Neutrophil (primary cell): ENCODE measurements at regions not wholly inside any gene's neighbourhood (a gene's known extent, or its start where the extent isn't known, plus 50 kb on each side); places are given as distances from the start of the nearest gene placed in this dataset.

ENCODE experiments used
- H3K27ac ChIP-seq: fragments of 200-600 bp; sonication (generic); 2 replicates; pipeline ENCODE4 v1.5.1; 2016; ENCODE audit warnings: mild to moderate bottlenecking, moderate library complexity
- H3K27me3 ChIP-seq: fragments of 200-600 bp; sonication (generic); 2 replicates; pipeline ENCODE4 v1.6.0; 2016; ENCODE audit warnings: mild to moderate bottlenecking
- H3K36me3 ChIP-seq: fragments of 200-600 bp; sonication (generic); 2 replicates; pipeline ENCODE4 v1.5.1; 2017
- H3K4me1 ChIP-seq, 2 experiments: fragments of 200-600 bp in 1 of 2; sonication (generic) in 1 of 2; 1 replicate in 1 of 2; 2 replicates in 1 of 2; pipeline versions ENCODE4 v1.5.1 to v1.6.1; 2013 to 2016; ENCODE audit warnings: low read depth in 1 of 2, low read length in 1 of 2, mild to moderate bottlenecking in 1 of 2, moderate library complexity in 1 of 2; ENCODE audit not compliant: control insufficient read depth in 1 of 2, insufficient read depth in 1 of 2
- H3K4me3 ChIP-seq, 2 experiments: fragments of 200-600 bp in 1 of 2; sonication (generic) in 1 of 2; 1 replicate in 1 of 2; 2 replicates in 1 of 2; pipeline ENCODE4 v1.5.1; 2013 to 2016; ENCODE audit warnings: low read depth in 1 of 2, low read length in 1 of 2, mild to moderate bottlenecking in 1 of 2, moderate library complexity in 1 of 2
- H3K9me3 ChIP-seq: fragments of 200-600 bp; sonication (generic); 2 replicates; pipeline ENCODE4 v1.5.1; 2016
- TF ChIP-seq, protein P1 (sequence below): fragments of 200-600 bp; sonication (generic); IDR thresholded peaks from 2 replicates; pipeline ENCODE4 v1.5.1; 2016; ENCODE audit warnings: antibody characterized with exemption

DNA sequence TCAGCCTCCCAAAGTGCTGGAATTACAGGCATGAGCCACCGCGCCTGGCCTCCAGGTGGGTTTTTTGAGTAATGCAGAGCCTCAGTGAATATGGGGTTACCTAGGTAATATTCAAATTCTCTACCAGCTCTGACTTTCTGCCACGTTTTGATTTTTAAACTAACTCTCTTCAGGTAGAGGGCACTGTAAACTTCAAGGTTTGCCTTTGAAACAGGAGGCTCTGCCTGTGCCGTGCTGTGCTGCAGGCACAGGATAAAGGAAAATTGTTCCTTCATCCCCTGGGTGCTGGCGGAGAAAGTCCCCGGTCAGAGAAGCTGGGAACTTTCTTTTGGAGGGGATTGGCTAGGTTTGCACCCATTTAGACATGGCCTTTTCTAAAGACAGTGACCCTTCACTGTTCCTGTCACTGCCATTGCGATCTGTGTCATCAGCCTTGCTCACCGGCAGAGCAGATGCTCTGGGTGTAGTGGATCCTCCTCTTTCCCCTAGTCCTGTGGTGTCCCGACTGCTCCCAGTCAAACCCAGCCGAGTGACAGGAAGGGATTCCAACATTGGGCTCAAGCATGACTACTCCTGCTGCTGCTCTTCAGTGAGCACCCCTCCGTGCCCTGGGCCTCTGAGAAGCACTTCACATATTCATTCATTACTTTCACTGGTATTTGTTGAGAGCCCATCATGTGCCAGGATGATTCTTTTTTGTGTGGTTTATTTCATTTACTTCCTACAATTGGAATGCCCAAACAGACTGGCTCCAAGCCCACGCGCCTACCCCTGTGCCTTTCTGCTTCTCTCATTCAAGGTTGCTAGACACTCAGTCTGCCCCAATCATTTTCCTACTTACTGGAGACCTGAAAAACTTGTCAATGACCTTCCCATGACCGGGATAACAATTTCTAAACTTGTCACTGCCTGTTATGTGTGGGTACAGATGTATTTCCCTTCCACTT is 103.6 kb downstream of the TMEM30B start:
- peaks cover 14% of the 10 kb centered on the region for H3K27me3 ChIP-seq
- no peaks in the 10 kb centered on the region for H3K36me3 ChIP-seq
- no peak overlapping the region for H3K27ac ChIP-seq
- H3K9me3 ChIP-seq, result no peaks in the 10 kb centered on the region
- H3K4me3 ChIP-seq, result no peak overlapping the region
- TF ChIP-seq, protein P1, sequence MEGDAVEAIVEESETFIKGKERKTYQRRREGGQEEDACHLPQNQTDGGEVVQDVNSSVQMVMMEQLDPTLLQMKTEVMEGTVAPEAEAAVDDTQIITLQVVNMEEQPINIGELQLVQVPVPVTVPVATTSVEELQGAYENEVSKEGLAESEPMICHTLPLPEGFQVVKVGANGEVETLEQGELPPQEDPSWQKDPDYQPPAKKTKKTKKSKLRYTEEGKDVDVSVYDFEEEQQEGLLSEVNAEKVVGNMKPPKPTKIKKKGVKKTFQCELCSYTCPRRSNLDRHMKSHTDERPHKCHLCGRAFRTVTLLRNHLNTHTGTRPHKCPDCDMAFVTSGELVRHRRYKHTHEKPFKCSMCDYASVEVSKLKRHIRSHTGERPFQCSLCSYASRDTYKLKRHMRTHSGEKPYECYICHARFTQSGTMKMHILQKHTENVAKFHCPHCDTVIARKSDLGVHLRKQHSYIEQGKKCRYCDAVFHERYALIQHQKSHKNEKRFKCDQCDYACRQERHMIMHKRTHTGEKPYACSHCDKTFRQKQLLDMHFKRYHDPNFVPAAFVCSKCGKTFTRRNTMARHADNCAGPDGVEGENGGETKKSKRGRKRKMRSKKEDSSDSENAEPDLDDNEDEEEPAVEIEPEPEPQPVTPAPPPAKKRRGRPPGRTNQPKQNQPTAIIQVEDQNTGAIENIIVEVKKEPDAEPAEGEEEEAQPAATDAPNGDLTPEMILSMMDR, result no peak
- no peaks in the 10 kb centered on the region for H3K4me1 ChIP-seq

DNA sequence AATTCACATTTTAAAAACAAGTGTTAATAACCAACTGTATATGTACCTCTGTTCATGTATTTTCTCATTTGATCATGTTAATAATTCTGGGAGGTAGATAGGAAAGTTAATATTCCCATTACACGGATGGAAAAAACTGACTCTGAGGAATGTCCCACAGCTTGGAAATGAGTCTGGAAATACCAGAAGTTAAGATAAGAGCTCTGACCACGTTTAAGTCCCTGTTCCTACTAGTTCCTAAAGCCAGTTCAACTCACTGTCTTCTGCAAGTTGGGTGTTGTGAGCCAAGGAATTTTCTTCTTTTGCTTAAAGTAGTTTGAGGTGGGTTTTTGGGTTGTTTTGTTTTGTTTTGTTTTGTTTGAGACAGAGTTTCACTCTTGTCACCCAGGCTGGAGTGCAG is 104.5 kb downstream of the TMEM30B start:
- H3K9me3 ChIP-seq, result no peaks in the 10 kb centered on the region
- no peaks in the 10 kb centered on the region for H3K36me3 ChIP-seq
- H3K4me3 ChIP-seq, result no peak overlapping the region
- H3K4me1 ChIP-seq, result no peaks in the 10 kb centered on the region
- H3K27ac ChIP-seq, result no peak overlapping the region
- peaks cover 14% of the 10 kb centered on the region for H3K27me3 ChIP-seq
- TF ChIP-seq, protein P1, result no peak

DNA sequence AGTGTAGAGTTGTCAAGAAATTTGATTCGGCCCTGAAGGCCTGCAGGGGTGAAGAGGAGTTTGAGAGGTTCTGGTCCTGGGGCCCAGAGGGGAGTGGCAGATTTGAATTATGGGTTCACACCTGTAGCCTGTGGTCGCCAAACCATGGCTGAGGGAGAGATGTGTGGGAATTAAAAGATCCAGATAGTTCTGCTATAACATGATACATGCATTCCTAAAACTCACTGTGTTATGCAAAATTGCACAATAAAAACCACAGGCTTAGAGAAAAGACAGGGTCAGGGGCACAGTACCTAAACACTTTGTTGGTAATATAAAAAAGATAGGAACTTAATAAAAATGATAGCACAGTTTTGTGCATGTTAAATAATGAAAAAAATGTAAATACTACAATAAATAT is 106.2 kb downstream of the TMEM30B start:
- no peak overlapping the region for H3K27ac ChIP-seq
- H3K4me1 ChIP-seq, result no peaks in the 10 kb centered on the region
- no peaks in the 10 kb centered on the region for H3K9me3 ChIP-seq
- no peak overlapping the region for H3K4me3 ChIP-seq
- TF ChIP-seq, protein P1, result no peak
- no peaks in the 10 kb centered on the region for H3K36me3 ChIP-seq
- H3K27me3 ChIP-seq, result peaks cover 25% of the 10 kb centered on the region

DNA sequence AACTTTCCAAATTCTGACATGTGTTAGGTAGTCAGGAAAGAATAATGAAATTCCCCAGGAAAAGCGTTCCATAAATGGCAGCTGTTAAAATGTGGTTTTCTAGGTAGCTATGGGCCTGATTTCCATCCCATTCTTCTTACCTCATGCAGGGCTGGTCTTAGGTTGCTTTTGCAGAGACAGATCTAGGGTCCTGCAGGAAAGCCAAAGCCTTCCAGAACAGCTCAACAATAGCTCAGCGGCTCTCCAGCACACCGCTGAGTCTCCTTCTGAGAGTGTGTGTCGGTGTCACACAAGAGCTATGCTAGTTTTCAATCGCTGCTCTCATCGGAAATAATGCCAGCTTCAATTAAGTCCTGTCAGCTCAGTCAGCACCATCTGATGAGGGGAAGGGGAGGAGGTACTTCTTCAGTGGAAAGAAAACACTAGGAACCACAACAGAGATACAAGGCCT is 106.7 kb downstream of the TMEM30B start:
- H3K36me3 ChIP-seq, result no peaks in the 10 kb centered on the region
- no peaks in the 10 kb centered on the region for H3K9me3 ChIP-seq
- TF ChIP-seq, protein P1, result no peak
- no peak overlapping the region for H3K27ac ChIP-seq
- H3K4me3 ChIP-seq, result no peak overlapping the region
- no peaks in the 10 kb centered on the region for H3K4me1 ChIP-seq
- H3K27me3 ChIP-seq, result peaks cover 25% of the 10 kb centered on the region

DNA sequence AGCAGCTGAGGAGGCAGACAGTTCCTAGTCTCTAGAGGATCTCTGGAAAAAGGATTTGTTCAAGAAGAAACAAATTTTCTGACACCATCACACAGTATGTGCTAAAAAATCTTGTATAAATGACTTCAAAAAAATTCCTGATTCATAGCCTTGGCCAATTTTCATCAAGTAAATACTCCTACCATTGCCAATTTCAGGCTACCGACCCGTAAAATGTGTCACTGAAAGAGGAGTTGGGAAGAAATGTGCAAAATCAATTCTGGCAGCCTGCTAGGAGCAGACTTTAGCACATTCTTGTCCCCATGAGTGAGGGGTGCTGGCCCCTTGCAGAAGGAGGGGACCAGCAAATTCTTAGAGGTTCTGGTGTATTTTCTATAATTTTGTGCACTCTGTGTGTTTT is 109.4 kb downstream of the TMEM30B start:
- TF ChIP-seq, protein P1, result no peak
- Histone ChIP-seq H3K4me3 (no peak overlapping the region), H3K36me3 (no peaks in the 10 kb centered on the region), H3K4me1 (no peaks in the 10 kb centered on the region), H3K9me3 (no peaks in the 10 kb centered on the region), H3K27me3 (peaks cover 15% of the 10 kb centered on the region), H3K27ac (no peak overlapping the region)
